Activated CD4-positive, alpha-beta T cell treated with anti-CD3 and anti-CD28 coated beads for 36 hours (primary cell): ENCODE measurements at regions not wholly inside any gene's neighbourhood (a gene's known extent, or its start where the extent isn't known, plus 50 kb on each side); places are given as distances from the start of the nearest gene placed in this dataset.

Source experiments
- ATAC-seq: fragments of 200-7000 bp; cut with Tn5 transposase; one replicate; pipeline ENCODE4 v1.10.0; 2021; ENCODE audit warnings: mild to moderate bottlenecking, moderate library complexity
- CTCF ChIA-PET: fragments of 350-600 bp; sonication (Branson Sonifier 250); formaldehyde crosslinking; loops from one replicate; lab custom pipeline; 2021; ENCODE audit warnings: antibody characterized with exemption; lab: Charles Lee
- POLR2A ChIA-PET: fragments of 350-600 bp; sonication (Branson Sonifier 250); formaldehyde crosslinking; loops from one replicate; lab custom pipeline; 2021; ENCODE audit warnings: antibody characterized with exemption, inconsistent platforms; lab: Charles Lee
- DNase-seq: peaks from one replicate; pipeline ENCODE4 v3.0.0-alpha.2; 2020
- H3K27ac Mint-ChIP-seq: one replicate; pipeline ENCODE4 v1.8.0; 2021; ENCODE audit warnings: mixed read lengths
- H3K27me3 Mint-ChIP-seq: one replicate; pipeline ENCODE4 v1.8.0; 2021; ENCODE audit warnings: mixed read lengths
- H3K36me3 Mint-ChIP-seq: one replicate; pipeline ENCODE4 v1.8.0; 2021; ENCODE audit warnings: low read depth, mixed read lengths
- H3K4me1 Mint-ChIP-seq: one replicate; pipeline ENCODE4 v1.8.0; 2021; ENCODE audit warnings: mixed read lengths
- H3K4me3 Mint-ChIP-seq: one replicate; pipeline ENCODE4 v1.8.0; 2021; ENCODE audit warnings: mild to moderate bottlenecking, moderate library complexity, mixed read lengths
- H3K9me3 Mint-ChIP-seq: one replicate; pipeline ENCODE4 v1.8.0; 2021; ENCODE audit warnings: low read depth, mixed read lengths
- intact Hi-C, 2 experiments: fragments of 100-400 bp; cut with DNase I in 1 of 2; cut with micrococcal nuclease in 1 of 2; formaldehyde crosslinking; loops; one replicate each; pipeline versions ENCODE4 v1.14.2 to v1.15.1; 2022 to 2024; cut with DNase I, micrococcal nuclease

DNA sequence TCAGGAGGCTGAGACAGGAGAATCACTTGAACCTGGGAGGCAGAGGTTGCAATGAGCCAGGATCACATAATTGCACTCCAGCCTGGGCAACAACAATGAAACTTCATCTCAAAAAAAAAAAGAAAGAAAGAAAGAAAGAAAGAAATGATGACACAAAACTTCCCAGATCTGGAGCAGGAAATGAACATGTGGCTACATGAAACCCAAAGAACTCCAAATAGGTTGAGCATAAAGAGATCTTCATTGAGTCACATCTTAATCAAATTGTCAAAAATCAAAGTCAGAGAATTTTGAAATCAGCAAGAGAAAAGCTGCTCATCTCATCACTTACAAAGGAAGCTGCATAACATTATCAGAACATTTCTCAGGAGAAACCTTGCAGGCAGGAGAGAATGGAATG is 247.0 kb downstream of the IBTK start:
- no peak overlapping the region for H3K4me3 Mint-ChIP-seq
- DNase-seq: no peak
- ATAC-seq: no peak
- intact Hi-C loops: no loop called here
- no peaks in the 10 kb centered on the region for H3K36me3 Mint-ChIP-seq
- no peak overlapping the region for H3K27ac Mint-ChIP-seq
- no peaks in the 10 kb centered on the region for H3K27me3 Mint-ChIP-seq
- H3K4me1 Mint-ChIP-seq: peaks cover 3% of the 10 kb centered on the region
- H3K9me3 Mint-ChIP-seq: no peaks in the 10 kb centered on the region
- CTCF ChIA-PET: interaction anchor here (0.6 kb wide), 1 partner anchor 996 kb away, joined by 3 read pairs; no protein-coding TSS in a partner anchor
- POLR2A ChIA-PET: no interaction called here

DNA sequence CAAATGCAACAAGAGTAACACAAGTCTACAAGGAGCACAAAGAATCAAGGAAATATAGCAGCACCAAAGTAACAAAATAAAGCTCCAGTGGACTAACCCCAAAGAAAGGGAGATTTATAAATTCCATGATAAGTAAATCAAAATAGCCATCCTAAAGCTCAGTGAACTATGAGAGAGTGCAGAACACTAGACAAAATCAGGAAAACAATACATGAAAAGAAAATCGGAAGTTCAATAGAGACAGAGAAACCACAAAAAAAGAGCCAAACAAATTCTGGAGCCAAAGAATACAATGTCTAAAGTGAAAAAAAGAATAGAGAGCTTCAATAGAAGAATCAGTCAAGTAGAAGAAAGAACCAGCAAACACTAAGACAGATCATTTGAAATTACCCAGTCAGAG is 247.3 kb upstream of the TENT5A start:
- Mint-ChIP-seq H3K4me1 (peaks cover 3% of the 10 kb centered on the region), H3K4me3 (no peak overlapping the region), H3K36me3 (no peaks in the 10 kb centered on the region), H3K27me3 (no peaks in the 10 kb centered on the region), H3K27ac (no peak overlapping the region), H3K9me3 (no peaks in the 10 kb centered on the region)
- ATAC-seq (no peak), DNase-seq (no peak)
- POLR2A ChIA-PET: interaction anchor here (0.7 kb wide), 1 partner anchor 19 kb away, joined by 3 read pairs; no protein-coding TSS in a partner anchor
- CTCF ChIA-PET: interaction anchor here (0.6 kb wide), 2 partner anchors 596 to 995 kb away, joined by 3 to 4 read pairs; no protein-coding TSS in a partner anchor
- intact Hi-C loops: no loop called here

DNA sequence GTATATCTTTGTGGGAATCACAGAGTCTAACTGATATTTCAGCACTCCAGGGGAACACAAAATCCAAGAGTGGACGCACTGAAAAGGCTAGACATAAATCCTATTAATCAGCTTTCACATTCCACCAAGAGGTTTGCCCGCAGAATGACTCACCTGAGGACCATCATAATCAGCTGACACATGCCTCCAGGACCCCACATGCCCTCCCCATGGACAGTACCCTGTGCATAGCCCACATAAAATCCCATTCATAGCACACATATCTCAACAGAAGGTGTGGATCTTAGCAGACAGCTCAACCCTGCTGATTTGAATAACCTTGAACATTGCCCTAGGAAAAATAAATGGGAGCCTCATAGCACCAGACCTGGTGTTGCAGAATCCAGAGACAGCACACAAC is 246.8 kb upstream of the TENT5A start:
- CTCF ChIA-PET: interaction anchor here (0.5 to 0.6 kb wide), 2 partner anchors 306 to 596 kb away, joined by 3 to 4 read pairs; no protein-coding TSS in a partner anchor
- DNase-seq (no peak), ATAC-seq (no peak)
- H3K27me3 Mint-ChIP-seq: no peaks in the 10 kb centered on the region
- H3K9me3 Mint-ChIP-seq: no peaks in the 10 kb centered on the region
- POLR2A ChIA-PET: interaction anchor here (0.7 kb wide), 1 partner anchor 18 kb away, joined by 3 read pairs; no protein-coding TSS in a partner anchor
- intact Hi-C loops: no loop called here
- H3K27ac Mint-ChIP-seq: no peak overlapping the region
- H3K4me3 Mint-ChIP-seq: no peak overlapping the region
- no peaks in the 10 kb centered on the region for H3K36me3 Mint-ChIP-seq
- peaks cover 3% of the 10 kb centered on the region for H3K4me1 Mint-ChIP-seq

DNA sequence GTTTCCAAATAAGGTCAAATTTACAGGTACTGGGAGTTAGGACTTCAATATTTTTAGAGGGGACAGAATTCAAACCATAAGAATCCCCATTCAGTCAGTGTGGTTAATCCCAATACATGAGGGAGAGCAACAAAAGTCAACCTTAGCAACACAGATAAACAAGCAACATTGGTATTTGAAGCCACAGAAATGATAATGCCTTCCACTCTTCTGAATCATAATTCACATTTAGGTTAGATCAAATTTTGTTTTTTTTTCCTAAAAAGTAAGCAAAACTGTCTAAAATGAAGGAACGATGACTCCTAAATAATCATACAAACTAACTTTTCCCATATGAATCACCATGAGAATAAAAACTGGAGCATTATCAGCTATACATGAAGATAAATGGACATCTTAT is 246.0 kb upstream of the TENT5A start:
- no peak overlapping the region for H3K27ac Mint-ChIP-seq
- H3K27me3 Mint-ChIP-seq: no peaks in the 10 kb centered on the region
- CTCF ChIA-PET: no interaction called here
- H3K4me1 Mint-ChIP-seq: peaks cover 3% of the 10 kb centered on the region
- no peak overlapping the region for H3K4me3 Mint-ChIP-seq
- no peak for DNase-seq
- no peaks in the 10 kb centered on the region for H3K36me3 Mint-ChIP-seq
- ATAC-seq: no peak
- intact Hi-C loops: no loop called here
- POLR2A ChIA-PET: no interaction called here
- H3K9me3 Mint-ChIP-seq: no peaks in the 10 kb centered on the region

DNA sequence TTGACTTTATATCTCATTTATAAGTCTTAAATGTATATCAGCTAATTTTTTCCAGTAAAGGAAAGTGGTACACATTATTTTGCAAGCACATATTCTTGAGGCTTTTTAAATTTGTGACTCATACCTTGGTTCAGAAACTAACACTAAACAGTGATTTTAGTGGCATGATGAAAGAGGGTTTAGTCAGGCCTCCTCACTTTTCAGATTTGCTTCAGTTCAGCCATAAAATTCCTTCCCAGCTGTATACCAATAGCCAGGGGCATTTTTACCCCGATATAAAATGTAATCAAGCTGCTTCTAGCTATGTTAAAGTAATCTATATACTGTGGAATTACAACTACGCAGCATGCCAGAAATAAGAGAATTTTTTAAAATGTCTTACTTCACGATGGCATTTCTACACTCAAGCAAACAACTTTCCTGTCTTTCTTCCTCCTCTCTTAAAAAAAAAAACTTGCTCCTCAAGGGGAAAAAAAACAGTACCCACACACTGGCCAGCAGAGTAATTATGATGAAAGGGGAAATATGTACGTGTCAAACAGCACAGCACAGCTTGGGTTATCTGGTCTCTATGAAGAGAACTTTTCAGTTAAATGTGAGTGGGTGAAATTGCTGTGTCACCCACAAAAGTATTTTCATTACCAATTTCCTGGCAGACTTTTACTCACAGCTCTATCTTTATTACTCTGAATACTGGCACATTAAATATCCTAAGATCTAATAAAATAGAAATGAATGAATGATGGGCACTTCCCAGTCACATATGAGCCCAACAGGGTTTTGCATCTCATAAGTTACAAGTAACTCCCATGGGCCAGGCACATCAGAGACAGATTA is 244.8 kb upstream of the TENT5A start:
- DNase-seq (no peak), ATAC-seq (peak; percentile 60)
- H3K9me3 Mint-ChIP-seq: no peaks in the 10 kb centered on the region
- ChIA-PET POLR2A (no interaction called here), CTCF (no interaction called here)
- H3K4me3 Mint-ChIP-seq: no peak overlapping the region
- H3K27ac Mint-ChIP-seq: no peak overlapping the region
- H3K36me3 Mint-ChIP-seq: no peaks in the 10 kb centered on the region
- no peaks in the 10 kb centered on the region for H3K27me3 Mint-ChIP-seq
- H3K4me1 Mint-ChIP-seq: peaks cover 3% of the 10 kb centered on the region
- intact Hi-C loops: no loop called here

DNA sequence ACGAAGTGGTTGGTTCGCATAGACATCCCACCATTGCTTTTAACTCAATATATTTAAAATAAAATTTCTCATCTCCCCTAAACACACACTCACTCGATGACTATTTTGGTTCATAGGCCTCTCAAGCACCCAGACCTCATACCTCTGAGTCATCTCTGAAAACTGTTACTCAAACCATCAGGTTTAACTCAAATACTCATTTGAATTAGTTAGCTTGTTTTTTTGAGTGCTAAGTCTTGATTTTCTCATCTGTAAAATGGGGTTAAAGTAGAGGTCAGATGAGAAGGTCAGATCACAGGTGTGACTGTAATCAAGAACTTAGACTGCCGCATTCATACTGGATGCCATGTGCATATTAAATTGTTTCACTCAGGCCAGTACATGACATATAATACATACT is 243.9 kb upstream of the TENT5A start:
- intact Hi-C loops: no loop called here
- Mint-ChIP-seq H3K9me3 (no peaks in the 10 kb centered on the region), H3K27me3 (no peaks in the 10 kb centered on the region), H3K4me3 (no peak overlapping the region), H3K27ac (no peak overlapping the region), H3K36me3 (no peaks in the 10 kb centered on the region), H3K4me1 (peaks cover 3% of the 10 kb centered on the region)
- POLR2A ChIA-PET: no interaction called here
- CTCF ChIA-PET: no interaction called here
- DNase-seq (no peak), ATAC-seq (no peak)

DNA sequence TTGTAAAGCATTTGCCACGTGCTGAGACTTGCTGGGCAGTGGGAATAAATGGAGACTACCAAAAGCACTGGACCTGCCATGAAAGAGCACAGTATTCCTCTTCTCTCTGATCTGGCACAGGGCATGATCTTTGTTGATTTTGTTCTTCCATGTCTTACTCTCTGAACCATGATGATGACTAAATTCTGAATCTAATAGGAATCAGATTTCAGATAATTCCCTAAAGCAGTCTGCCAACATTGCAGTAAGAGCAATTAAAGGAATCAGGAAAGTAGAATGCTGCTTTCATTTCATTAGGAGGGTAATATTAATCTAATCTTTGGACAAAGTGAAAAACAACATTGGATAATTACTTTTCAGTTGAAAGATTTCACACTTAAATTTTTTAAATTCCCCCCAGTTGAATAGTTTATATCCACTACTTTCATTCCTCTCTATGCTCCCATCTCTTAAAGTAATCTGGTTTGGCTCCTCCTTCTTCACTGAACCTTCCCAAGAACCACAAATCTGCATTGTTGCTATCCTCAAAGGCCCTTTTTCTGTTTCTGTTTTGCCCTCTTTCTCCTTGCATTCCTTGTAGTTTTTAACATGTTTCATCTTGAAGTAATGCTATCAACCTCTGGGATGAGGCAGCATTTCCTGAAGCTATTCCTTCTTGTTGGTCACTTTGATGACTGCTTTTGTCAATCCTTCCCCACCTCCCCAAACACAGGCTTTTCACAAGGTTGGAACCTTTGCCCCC is 243.2 kb upstream of the TENT5A start:
- Mint-ChIP-seq H3K9me3 (no peaks in the 10 kb centered on the region), H3K27ac (no peak overlapping the region), H3K4me3 (no peak overlapping the region), H3K27me3 (no peaks in the 10 kb centered on the region), H3K36me3 (no peaks in the 10 kb centered on the region), H3K4me1 (peaks cover 3% of the 10 kb centered on the region)
- no peak for ATAC-seq
- intact Hi-C loops: no loop called here
- CTCF ChIA-PET: no interaction called here
- no peak for DNase-seq
- POLR2A ChIA-PET: no interaction called here

DNA sequence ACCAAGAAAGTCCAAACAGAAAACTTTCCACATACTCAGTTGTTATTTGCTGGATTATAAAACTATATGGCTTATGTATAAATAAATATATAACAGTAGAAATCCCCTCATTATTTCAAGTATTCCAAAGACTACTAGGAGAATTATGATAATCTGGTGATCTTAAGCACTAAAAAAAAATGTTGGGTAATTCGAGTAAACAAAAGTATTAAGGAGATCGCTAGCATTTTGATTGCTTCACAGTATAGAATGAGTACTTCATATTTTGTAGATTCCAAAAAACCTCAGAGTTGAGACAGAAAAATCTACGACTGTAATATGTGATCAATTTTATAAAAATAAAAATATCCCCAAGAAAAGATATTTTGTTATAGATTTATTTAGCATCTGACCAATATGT is 236.4 kb upstream of the TENT5A start:
- no peaks in the 10 kb centered on the region for H3K9me3 Mint-ChIP-seq
- no peaks in the 10 kb centered on the region for H3K27me3 Mint-ChIP-seq
- ATAC-seq (no peak), DNase-seq (no peak)
- ChIA-PET CTCF (no interaction called here), POLR2A (interaction anchor here (0.6 kb wide), 1 partner anchor 21 kb away, joined by 3 read pairs; no protein-coding TSS in a partner anchor)
- H3K27ac Mint-ChIP-seq: no peak overlapping the region
- intact Hi-C loops: no loop called here
- H3K4me3 Mint-ChIP-seq: no peak overlapping the region
- H3K4me1 Mint-ChIP-seq: no peaks in the 10 kb centered on the region
- no peaks in the 10 kb centered on the region for H3K36me3 Mint-ChIP-seq

DNA sequence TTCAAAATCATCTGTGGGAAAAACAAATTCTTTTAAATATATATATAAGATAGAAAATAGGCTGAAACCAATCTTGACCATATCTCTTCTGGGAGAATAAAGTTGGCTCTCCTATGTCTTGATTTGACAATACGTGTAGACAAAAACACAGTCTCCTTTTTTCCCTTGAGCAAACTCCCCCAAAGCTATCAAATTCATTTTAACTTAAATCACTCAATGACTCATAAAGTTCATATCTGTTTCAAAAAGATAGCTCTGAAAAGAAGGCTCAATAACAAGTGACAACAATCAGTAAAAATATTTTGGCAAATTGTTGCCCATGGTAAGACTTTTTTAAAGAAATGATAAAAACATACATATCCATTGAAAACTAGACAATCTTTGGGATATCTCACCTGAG is 236.0 kb upstream of the TENT5A start:
- no peaks in the 10 kb centered on the region for H3K9me3 Mint-ChIP-seq
- no peaks in the 10 kb centered on the region for H3K4me1 Mint-ChIP-seq
- H3K36me3 Mint-ChIP-seq: no peaks in the 10 kb centered on the region
- ChIA-PET POLR2A (no interaction called here), CTCF (no interaction called here)
- H3K27ac Mint-ChIP-seq: no peak overlapping the region
- ATAC-seq (no peak), DNase-seq (no peak)
- H3K4me3 Mint-ChIP-seq: no peak overlapping the region
- no peaks in the 10 kb centered on the region for H3K27me3 Mint-ChIP-seq
- intact Hi-C loops: no loop called here

DNA sequence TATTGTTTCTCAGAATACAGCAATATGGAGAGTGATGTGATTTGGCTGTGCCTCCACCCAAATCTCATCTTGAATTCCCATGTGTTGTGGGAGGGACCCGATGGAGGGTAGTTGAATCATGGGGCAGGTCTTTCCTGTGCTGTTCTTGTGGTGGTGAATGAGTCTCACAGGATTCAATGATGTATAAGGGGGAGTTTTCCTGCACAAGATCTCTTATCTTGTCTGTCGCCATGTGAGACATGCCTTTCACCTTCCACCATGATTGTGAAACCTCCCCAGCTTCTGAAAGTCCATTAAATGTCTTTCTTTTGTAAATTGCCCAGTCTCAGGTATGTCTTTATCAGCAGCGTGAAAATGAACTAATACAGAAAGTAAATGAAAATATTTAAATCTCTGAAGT is 234.8 kb upstream of the TENT5A start:
- no peaks in the 10 kb centered on the region for H3K9me3 Mint-ChIP-seq
- no peaks in the 10 kb centered on the region for H3K36me3 Mint-ChIP-seq
- POLR2A ChIA-PET: no interaction called here
- H3K27me3 Mint-ChIP-seq: no peaks in the 10 kb centered on the region
- H3K4me1 Mint-ChIP-seq: no peaks in the 10 kb centered on the region
- intact Hi-C loops: no loop called here
- H3K27ac Mint-ChIP-seq: no peak overlapping the region
- H3K4me3 Mint-ChIP-seq: no peak overlapping the region
- CTCF ChIA-PET: no interaction called here
- DNase-seq (no peak), ATAC-seq (no peak)

DNA sequence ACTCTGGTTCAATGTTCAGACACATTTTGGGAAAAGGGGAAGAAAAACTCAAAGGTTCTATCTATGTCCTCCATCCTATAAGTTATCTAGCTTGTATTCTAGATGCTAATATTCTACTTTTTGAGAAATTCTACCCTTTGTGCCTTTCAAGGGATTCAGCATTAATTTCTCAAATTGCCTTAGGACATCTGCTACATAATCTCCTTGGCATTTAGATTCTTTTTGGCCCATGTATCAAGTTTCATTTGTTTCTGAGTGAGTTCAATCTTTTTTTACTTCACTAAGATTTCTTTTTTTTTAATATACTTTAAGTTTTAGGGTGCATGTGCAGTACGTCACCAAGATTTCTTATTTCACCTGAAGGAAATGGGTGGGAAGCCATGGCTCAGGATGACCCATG is 232.7 kb upstream of the TENT5A start:
- Mint-ChIP-seq H3K4me3 (no peak overlapping the region), H3K4me1 (no peaks in the 10 kb centered on the region), H3K27ac (no peak overlapping the region), H3K9me3 (peaks cover 5% of the 10 kb centered on the region), H3K27me3 (no peaks in the 10 kb centered on the region), H3K36me3 (no peaks in the 10 kb centered on the region)
- DNase-seq (no peak), ATAC-seq (no peak)
- intact Hi-C loops: no loop called here
- POLR2A ChIA-PET: no interaction called here
- CTCF ChIA-PET: no interaction called here

DNA sequence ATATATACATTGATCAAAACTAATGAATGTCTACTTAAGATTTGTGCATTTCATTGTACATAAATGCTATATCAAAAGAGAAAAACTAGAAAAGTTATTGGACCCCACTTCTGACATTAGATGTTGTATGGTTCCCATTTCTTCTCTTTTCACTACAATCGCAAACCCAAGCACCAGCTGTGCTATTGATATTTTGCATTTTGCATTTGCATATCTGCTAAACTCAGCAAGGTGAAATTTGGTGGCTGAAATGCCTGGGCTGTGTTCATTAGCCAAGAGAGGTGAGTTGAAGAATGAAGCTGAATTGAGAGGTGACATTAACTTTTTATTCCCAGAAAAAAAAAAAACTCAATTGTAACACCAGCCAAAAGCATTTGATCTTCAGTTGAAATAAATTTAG is 232.1 kb upstream of the TENT5A start:
- Mint-ChIP-seq H3K9me3 (peaks cover 5% of the 10 kb centered on the region), H3K4me3 (no peak overlapping the region), H3K4me1 (no peaks in the 10 kb centered on the region), H3K36me3 (no peaks in the 10 kb centered on the region), H3K27ac (no peak overlapping the region), H3K27me3 (no peaks in the 10 kb centered on the region)
- ChIA-PET CTCF (no interaction called here), POLR2A (no interaction called here)
- ATAC-seq (no peak), DNase-seq (no peak)
- intact Hi-C loops: no loop called here
